GM21723 (cell line): ENCODE measurements at regions not wholly inside any gene's neighbourhood (a gene's known extent, or its start where the extent isn't known, plus 50 kb on each side); places are given as distances from the start of the nearest gene placed in this dataset.
"Not testable (repeated sequence)": the region's sequence is repeated elsewhere in the genome, so short reads cannot be mapped to it uniquely, and the experiment has no call there.

Experiments used
- ATAC-seq: cut with Tn5 transposase; IDR thresholded peaks from one replicate; pipeline ENCODE4 v1.9.1; 2021; ENCODE audit warnings: mild to moderate bottlenecking, moderate library complexity; ENCODE audit not compliant: unreplicated experiment

- no peak for ATAC-seq
Observed at GRCh38 chr14:82872494-82872893, 1338.8 kb upstream of the SEL1L start.

- no peak for ATAC-seq
Observed at GRCh38 chr14:82878951-82879350, 1345.3 kb upstream of the SEL1L start.

GRCh38 chr14:82879949-82880535 is 1346.4 kb upstream of the SEL1L start:
- ATAC-seq = no peak

- ATAC-seq = no peak
Observed at GRCh38 chr14:82886670-82887069, 1353.0 kb upstream of the SEL1L start.

GRCh38 chr14:82889701-82890100 is 1356.0 kb upstream of the SEL1L start:
- no peak for ATAC-seq

- ATAC-seq = no peak
Observed at GRCh38 chr14:82896476-82896875, 1362.8 kb upstream of the SEL1L start.

GRCh38 chr14:82897469-82898308 is 1364.0 kb upstream of the SEL1L start:
- no peak for ATAC-seq

DNA sequence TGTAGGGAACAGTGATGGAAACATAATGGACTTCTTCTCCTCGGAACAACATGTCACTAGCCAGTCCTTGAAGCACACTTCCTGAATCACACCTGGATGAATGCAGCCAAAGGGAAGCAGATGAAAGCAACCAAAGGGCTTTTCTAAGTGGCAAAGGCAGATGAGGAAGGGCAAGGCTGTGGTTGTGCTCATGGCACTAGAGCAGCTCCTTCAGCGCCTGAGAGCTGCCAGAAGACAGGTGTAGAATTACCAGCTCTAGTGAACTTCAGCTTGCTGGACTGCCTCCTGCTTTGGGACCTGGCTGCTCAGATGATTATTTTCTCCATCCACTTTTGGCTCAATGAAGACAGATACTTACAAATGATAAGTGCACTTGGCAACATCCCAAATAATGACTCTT is 1372.1 kb upstream of the SEL1L start:
- no peak for ATAC-seq

- no peak for ATAC-seq
Observed at GRCh38 chr14:82911930-82912329, 1378.3 kb upstream of the SEL1L start.

GRCh38 chr14:82913396-82913795 is 1379.7 kb upstream of the SEL1L start:
- ATAC-seq = no peak

DNA sequence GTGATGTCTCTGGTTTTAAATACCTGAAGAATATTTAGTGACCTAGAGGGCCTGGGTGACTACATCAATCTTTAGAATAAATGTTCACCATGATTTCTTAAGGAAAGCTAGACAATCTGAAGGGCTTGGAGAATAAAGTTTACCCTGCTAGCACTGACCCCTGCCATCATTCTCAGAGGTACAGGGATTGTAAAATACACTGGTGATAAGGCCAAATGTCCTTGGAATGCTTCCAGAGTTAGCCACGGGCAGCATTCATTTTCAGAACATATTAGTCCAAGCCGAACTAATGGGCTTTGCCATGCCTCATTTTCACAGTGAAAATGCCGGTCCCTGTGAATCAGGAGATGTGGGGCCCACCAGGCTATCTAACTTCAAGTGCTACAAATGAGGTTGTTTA is 1381.7 kb upstream of the SEL1L start:
- no peak for ATAC-seq

- no peak for ATAC-seq
Observed at GRCh38 chr14:82935691-82936090, 1402.0 kb upstream of the SEL1L start.

DNA sequence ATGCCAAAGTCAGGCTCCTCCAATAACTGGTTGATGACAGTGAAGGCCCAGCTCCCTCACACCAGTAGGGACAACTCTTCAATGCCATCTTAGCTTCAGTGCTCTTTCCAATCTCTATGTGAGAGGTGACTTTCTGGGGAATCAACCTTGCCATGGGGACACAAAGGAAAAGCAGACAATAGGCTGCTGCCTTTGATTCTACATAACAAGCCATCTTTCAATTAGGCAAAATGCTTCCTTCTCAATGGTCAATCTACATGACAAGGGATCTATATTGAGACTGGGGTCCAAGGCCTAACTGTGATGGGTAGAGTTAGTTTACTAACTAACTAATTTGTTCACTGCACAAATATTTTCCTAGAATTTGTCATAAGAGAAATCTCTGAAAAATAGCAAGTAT is 1417.5 kb upstream of the SEL1L start:
- ATAC-seq = no peak

GRCh38 chr14:82963756-82964155 is 1430.1 kb upstream of the SEL1L start:
- ATAC-seq = no peak

GRCh38 chr14:82987502-82988124 is 1454.0 kb upstream of the SEL1L start:
- ATAC-seq = no peak

DNA sequence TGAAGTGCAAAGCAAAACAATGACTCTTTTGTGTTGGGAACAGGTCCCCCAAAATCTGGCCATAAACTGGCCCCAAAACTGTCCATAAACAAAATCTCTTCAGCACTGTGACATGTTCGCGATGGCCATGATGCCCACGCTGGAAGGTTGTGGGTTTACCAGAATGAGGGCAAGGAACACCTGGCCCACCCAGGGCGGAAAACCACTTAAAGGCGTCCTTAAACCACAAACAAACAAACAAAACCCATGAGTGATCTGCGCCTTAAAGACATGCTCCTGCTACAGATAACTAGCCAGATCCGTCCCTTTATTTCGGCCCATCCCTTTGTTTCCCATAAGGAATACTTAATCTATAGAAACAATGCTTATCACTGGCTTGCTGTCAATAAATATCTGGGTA is 1460.9 kb upstream of the SEL1L start:
- ATAC-seq = not testable (repeated sequence)

- ATAC-seq = no peak
Observed at GRCh38 chr14:82999802-83000201, 1466.1 kb upstream of the SEL1L start.

GRCh38 chr14:83004456-83005006 is 1470.9 kb upstream of the SEL1L start:
- ATAC-seq = no peak

DNA sequence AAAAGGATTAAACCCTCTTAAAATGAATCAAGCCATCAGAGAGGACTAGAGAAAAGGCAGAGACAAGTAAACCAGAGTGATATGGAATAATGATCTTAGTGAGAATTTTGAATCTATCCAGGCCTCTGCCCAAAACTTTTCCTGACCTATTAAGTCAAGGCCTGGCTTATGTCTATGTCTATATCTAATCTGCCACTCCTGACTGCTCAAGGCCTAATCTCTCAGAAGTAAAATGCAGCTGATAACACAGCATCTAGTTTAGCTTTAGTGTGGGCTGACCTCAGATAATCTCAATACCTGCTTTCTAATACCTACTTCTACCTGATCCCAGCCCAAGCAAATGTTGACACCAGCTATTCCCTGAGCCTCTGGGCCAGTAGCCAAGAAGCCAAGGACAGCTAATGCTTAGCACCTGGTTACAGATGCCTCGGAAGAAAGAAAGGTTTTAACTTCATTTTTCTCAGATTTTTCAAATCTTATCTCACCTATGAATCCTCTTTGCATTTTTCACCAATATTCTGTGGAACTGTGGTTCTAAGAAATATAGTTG is 1472.5 kb upstream of the SEL1L start:
- no peak for ATAC-seq

DNA sequence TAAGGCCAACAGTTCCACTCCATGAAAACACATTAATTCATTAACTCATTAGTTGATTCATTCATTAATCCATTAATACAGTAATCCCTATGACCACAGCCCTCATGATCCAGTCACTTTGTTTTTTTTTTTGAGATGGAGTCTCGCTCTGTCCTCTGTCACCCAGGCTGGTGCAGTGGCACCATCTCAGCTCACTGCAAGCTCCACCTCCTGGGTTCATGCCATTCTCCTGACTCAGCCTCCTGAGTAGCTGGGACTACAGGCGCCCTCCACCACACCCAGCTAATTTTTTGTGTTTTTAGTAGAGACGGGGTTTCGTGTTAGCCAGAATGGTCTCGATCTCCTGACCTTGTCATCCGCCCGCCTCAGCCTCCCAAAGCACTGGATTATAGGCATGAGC is 1473.4 kb upstream of the SEL1L start:
- ATAC-seq = not testable (repeated sequence)

- no peak for ATAC-seq
Observed at GRCh38 chr14:83007641-83008225, 1474.1 kb upstream of the SEL1L start.
